NCI-H510A treated with DMSO at 0.1 percent for 48 hours (cell line): ENCODE measurements at regions not wholly inside any gene's neighbourhood (a gene's known extent, or its start where the extent isn't known, plus 50 kb on each side); places are given as distances from the start of the nearest gene placed in this dataset.
"Not testable (repeated sequence)": the region's sequence is repeated elsewhere in the genome, so short reads cannot be mapped to it uniquely, and the experiment has no call there.

Experiments used
- DNase-seq: peaks from one replicate; lab custom pipeline; 2025; lab: John Stamatoyannopoulos, UW

GRCh38 chr5:18732556-18733479, 1098.6 kb downstream of the TAF11L14 start:
- no peak for DNase-seq

DNA sequence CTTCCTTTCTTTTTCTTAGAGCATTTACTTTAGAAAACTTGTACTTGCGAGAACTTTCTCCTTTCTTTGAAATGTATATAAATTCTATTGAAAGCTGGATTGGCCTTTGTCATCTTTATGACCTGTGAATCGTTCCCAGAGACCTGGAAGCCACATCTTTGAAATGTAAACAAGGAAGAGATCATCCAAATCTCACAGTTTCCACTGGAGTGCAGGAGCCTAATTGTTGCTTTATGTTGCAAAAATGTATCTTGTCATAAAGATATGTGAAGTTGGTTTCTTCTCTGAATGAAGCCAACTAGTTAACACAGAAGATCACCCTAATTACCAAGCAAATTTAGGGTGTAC, 1101.8 kb downstream of the TAF11L14 start:
- DNase-seq, result no peak

- DNase-seq, result not testable (repeated sequence)
These were observed 1102.5 kb downstream of the TAF11L14 start for GRCh38 chr5:18736736-18737135.

GRCh38 chr5:18740301-18740700, 1106.0 kb downstream of the TAF11L14 start:
- no peak for DNase-seq

DNA sequence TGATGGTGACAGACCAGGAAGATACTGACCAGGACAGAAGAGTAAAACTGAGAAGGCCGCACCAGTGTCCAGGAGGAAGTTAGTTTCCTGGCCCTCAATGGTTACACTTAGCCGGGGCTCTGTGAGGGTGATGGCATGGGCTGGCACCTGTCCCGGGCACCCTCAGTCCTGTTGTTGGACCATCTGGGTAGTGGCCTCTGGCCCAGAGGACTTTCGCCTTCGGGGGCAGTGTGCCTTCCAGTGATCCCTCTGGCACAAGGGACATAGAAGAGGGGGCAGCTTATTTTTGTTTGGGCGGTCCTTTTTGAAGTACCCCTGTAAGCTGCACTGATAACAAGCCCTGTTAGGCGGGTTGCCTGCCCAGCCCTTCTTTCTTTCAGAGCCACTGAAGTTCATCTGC, 1108.6 kb downstream of the TAF11L14 start:
- no peak for DNase-seq

DNA sequence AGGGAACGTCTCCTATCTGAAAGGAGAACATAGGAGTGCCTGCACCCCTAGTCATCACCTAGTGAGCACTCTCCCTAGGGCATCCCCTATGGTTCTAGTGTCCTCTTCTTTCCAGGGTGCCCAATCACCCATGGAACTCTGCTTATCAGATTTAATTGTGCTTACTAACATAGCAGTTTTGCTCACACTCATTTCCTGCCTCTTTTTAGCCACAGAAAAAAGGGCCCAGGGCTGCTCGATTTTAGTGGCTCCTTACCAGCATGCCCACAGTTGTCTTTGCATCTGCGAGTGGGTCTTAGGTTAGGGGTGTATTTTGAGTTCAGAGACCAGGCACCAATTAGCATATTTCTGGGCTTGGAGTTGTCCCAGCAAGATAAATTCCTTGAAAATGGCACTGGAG, 1110.2 kb downstream of the TAF11L14 start:
- no peak for DNase-seq

GRCh38 chr5:18745042-18745987, 1111.1 kb downstream of the TAF11L14 start:
- DNase-seq, result no peak

DNA sequence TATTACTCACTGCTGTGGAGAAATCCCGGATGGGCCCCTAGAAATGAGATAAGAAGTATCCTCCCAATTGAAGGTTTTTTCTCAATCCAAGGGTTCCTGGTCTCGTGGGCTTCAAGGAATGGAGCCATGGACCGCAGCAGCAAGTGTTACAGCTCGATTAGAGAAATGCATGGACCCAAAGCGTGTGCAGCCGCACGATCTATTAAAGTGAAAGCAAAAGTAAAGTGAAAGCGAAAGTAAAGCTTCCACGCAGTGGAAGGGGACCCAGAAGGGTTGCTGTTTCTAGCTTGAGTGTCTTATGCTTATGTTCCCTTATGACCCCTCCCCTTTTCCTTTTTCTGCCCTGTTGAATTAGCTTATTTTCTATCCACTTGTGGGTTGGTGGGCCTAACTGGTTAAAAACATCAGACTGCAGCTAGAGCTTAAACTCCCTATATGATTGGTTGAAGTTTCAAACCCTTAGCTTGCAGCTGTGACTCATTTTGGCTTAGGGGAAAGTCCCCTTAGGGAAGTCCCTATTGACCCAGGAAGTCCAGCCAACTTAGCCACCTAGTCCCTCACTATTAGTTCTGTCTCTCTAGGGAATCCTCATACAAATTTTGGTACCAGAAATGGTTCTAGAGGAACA, 1111.8 kb downstream of the TAF11L14 start:
- peak; percentile 59 for DNase-seq

- DNase-seq, result no peak
These were observed 1115.5 kb downstream of the TAF11L14 start for GRCh38 chr5:18749763-18750162.

GRCh38 chr5:18752317-18752716, 1118.1 kb downstream of the TAF11L14 start:
- DNase-seq, result no peak

GRCh38 chr5:18754201-18754600, 1119.9 kb downstream of the TAF11L14 start:
- DNase-seq, result no peak

- no peak for DNase-seq
These were observed 1127.5 kb downstream of the TAF11L14 start for GRCh38 chr5:18761801-18762200.

DNA sequence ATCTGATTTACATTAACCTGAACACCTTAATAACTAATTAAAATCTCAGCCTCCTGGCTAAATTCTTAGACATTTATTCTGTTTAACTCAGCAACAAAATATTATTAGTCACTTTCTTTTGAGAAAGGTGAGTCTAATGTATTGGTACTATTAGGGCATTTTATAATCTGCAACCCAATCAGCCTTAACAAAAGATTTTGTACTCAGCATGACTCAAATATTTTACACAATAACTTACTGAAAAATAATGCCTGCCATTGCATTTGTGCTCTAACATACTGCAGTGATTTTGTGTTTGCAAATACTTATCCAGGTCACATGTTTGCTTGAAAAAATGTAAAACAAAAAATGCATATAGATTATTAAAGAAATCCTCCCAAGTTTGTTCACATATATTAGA, 1129.9 kb downstream of the TAF11L14 start:
- DNase-seq, result no peak

DNA sequence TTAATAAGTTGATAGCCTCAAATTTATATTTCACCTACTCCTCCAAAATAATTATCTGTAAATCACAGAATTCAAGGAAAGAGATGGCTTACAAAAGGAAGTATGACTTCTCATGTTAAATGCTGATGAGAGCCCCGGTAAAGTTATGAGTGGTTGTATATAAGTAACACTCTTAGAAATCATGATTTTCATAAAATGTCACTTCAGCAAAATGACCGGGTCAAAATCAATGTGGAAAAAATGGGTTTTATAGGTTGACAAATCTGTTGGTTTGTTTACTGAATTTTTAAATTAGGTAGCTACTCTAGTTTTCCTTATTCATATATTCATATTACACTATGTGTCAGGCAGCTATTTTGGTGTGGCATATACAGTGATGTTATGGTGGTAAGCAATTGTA, 1131.0 kb downstream of the TAF11L14 start:
- DNase-seq, result no peak

GRCh38 chr5:18771097-18771610, 1136.9 kb downstream of the TAF11L14 start:
- DNase-seq, result no peak

- DNase-seq, result peak; percentile 27
These were observed 1138.2 kb downstream of the TAF11L14 start for GRCh38 chr5:18772475-18772874.

GRCh38 chr5:18778225-18778624, 1144.0 kb downstream of the TAF11L14 start:
- DNase-seq, result no peak

DNA sequence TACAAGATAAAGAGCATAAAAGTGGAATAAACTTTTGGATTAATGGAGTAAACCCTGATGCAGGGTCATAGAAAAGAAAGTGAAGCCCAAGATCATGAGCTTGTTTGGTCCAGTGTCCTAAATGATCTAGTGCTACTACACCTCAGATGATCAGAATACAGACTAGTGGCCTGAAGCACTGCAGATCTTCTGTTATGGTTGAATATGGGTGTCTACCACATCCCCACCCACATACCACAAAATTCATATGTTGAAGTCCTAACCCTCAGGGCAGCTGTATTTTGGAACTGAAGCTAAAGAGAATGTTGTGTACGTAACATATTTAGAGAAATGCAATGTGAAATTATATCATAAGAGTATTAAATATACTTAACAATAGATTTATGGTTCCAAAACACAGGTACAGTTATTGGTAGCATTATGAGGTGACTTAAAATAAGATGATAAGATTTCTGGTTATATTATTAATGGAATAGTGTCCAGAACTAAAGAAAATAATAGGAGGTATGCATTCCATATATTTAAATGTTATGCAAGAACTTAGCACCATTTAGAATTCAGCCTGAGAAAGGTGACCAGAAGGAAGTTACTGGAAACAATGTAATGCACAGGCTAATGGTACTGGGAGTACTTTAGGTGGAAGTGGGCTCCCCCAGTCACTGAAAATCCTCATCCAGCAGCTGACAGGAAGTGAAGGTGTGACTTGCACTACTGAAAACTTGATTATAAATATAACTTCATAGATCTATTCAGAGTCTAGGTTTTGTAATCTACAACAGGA, 1155.1 kb downstream of the TAF11L14 start:
- no peak for DNase-seq

GRCh38 chr5:18792145-18792544, 1157.9 kb downstream of the TAF11L14 start:
- peak; percentile 96 for DNase-seq

- no peak for DNase-seq
These were observed 1163.0 kb downstream of the TAF11L14 start for GRCh38 chr5:18797222-18797621.

DNA sequence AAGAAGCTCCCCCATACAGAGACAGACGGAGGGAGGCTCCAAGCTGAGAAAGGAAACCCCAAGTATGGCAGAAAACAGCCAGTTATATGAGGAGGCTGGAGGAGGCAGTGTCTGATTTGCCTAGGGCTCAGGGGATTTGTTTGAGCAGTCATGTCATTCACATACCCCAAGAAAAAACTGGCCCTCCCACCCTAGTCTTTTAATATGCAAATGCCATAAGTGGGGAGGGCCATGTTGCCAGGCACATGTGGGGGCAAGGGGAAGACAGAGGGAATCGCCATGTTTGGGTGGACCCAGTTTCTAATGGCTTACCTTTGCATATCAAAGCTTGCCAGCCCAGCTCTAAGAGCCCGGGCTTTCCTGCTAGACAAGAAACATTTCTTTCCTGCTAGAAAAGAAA, 1163.8 kb downstream of the TAF11L14 start:
- no peak for DNase-seq
